Activated CD8-positive, alpha-beta T cell treated with anti-CD3 and anti-CD28 coated beads for 36 hours (primary cell): ENCODE measurements at regions not wholly inside any gene's neighbourhood (a gene's known extent, or its start where the extent isn't known, plus 50 kb on each side); places are given as distances from the start of the nearest gene placed in this dataset.
"Not testable (repeated sequence)": the region's sequence is repeated elsewhere in the genome, so short reads cannot be mapped to it uniquely, and the experiment has no call there.

Experiments used
- ATAC-seq: fragments of 200-7000 bp; cut with Tn5 transposase; one replicate; pipeline ENCODE4 v1.10.0; 2021; ENCODE audit warnings: mild to moderate bottlenecking, moderate library complexity
- CTCF ChIA-PET: fragments of 350-600 bp; sonication (Branson Sonifier 250); formaldehyde crosslinking; loops from one replicate; lab custom pipeline; 2021; ENCODE audit warnings: antibody characterized with exemption; lab: Charles Lee
- POLR2A ChIA-PET: fragments of 350-600 bp; sonication (Branson Sonifier 250); formaldehyde crosslinking; loops from one replicate; lab custom pipeline; 2021; ENCODE audit warnings: antibody characterized with exemption; lab: Charles Lee
- DNase-seq: peaks from one replicate; pipeline ENCODE4 v3.0.0-alpha.2; 2020
- H3K27ac Mint-ChIP-seq: one replicate; pipeline ENCODE4 v1.8.0; 2021; ENCODE audit warnings: mild to moderate bottlenecking, mixed read lengths
- H3K27me3 Mint-ChIP-seq: one replicate; pipeline ENCODE4 v1.8.0; 2021; ENCODE audit warnings: mixed read lengths
- H3K36me3 Mint-ChIP-seq: one replicate; pipeline ENCODE4 v1.8.0; 2021; ENCODE audit warnings: low read depth, mixed read lengths
- H3K4me1 Mint-ChIP-seq: one replicate; pipeline ENCODE4 v1.8.0; 2021; ENCODE audit warnings: low read depth, mixed read lengths
- H3K4me3 Mint-ChIP-seq: one replicate; pipeline ENCODE4 v1.8.0; 2021; ENCODE audit warnings: mild to moderate bottlenecking, moderate library complexity, mixed read lengths
- H3K9me3 Mint-ChIP-seq: one replicate; pipeline ENCODE4 v1.8.0; 2021; ENCODE audit warnings: mixed read lengths
- CTCF ChIP-seq: fragments of 200-600 bp; IDR thresholded peaks from one replicate; pipeline ENCODE4 v1.8.0; 2022; ENCODE audit warnings: antibody characterized with exemption, mild to moderate bottlenecking
- intact Hi-C: fragments of 100-400 bp; cut with micrococcal nuclease; formaldehyde crosslinking; loops from one replicate; pipeline ENCODE4 v1.10.0; 2022

- no peak for DNase-seq
- peaks cover 18% of the 10 kb centered on the region for H3K9me3 Mint-ChIP-seq
- TF ChIP-seq CTCF: no peak
- H3K27me3 Mint-ChIP-seq: no peaks in the 10 kb centered on the region
- intact Hi-C loops: no loop called here
- ATAC-seq: no peak
- ChIA-PET POLR2A (interaction anchor here (0.7 kb wide), 1 partner anchor 408 kb away, joined by 3 read pairs; no protein-coding TSS in a partner anchor), CTCF (no interaction called here)
- no peak overlapping the region for H3K4me3 Mint-ChIP-seq
- no peak overlapping the region for H3K27ac Mint-ChIP-seq
- no peaks in the 10 kb centered on the region for H3K4me1 Mint-ChIP-seq
- no peaks in the 10 kb centered on the region for H3K36me3 Mint-ChIP-seq
Measured at GRCh38 chr12:16789204-16789790, 183.3 kb upstream of the LMO3 start.

DNA sequence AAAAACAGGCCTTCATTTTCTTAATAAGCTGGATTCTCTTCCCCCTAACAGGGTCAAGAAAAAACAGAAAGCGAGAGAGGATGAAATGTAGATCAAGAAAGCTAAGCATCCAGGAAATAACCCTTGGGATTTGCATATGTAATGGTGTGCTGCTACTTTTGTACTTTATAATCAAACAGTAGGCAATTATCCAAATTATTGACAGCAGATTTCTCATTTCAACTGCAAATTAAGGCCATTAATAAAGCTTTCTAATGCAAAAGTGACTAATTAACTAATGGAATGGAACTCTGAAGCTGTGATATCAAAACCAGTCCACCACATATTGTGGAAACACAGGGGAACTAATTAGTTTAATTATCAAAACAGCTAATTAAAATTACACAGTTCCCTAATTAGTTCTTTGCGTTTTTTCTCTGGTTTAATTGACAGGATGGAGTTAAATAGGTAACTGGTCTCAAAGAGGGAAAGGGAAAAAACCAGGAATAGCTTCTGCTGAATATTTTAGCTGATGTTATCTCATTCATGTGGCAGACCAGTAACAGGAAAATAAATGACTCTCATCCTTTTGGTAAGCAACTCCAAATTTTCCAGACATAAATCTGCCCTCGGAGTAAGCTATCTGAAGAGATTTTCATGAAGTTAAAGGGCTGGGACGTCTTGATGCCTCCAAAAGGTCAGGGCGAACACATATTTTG lies 182.7 kb upstream of the LMO3 start:
- no peaks in the 10 kb centered on the region for H3K36me3 Mint-ChIP-seq
- H3K9me3 Mint-ChIP-seq: peaks cover 16% of the 10 kb centered on the region
- no peaks in the 10 kb centered on the region for H3K27me3 Mint-ChIP-seq
- no peak for DNase-seq
- intact Hi-C loops: no loop called here
- no peak overlapping the region for H3K4me3 Mint-ChIP-seq
- ChIA-PET CTCF (no interaction called here), POLR2A (interaction anchor here (0.6 kb wide), 1 partner anchor 732 kb away, joined by 3 read pairs; no protein-coding TSS in a partner anchor)
- ATAC-seq: no peak
- no peak overlapping the region for H3K27ac Mint-ChIP-seq
- TF ChIP-seq CTCF: no peak
- no peaks in the 10 kb centered on the region for H3K4me1 Mint-ChIP-seq

DNA sequence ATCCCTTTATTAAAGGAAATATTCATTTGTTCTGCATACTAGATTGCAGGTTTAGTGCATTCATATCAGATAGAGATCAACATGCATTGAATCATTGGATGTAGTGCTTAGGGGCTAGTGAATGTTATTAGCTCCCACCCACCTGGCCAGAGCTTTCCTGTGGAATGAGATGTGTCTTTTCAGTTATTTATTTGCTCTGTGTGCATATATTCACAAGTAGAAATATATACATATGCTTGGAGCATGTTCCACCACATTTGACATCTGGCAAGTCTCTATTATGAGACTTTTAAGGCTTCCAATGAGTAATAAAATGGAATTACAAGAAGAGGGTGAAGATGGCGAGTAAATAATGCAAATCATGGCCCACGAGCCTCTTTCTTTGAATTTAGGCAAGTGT lies 180.0 kb upstream of the LMO3 start:
- POLR2A ChIA-PET: no interaction called here
- no peaks in the 10 kb centered on the region for H3K4me1 Mint-ChIP-seq
- no peak overlapping the region for H3K27ac Mint-ChIP-seq
- H3K36me3 Mint-ChIP-seq: no peaks in the 10 kb centered on the region
- intact Hi-C loops: no loop called here
- CTCF ChIA-PET: no interaction called here
- TF ChIP-seq CTCF: no peak
- DNase-seq (no peak), ATAC-seq (no peak)
- H3K4me3 Mint-ChIP-seq: no peak overlapping the region
- H3K9me3 Mint-ChIP-seq: peaks cover 8% of the 10 kb centered on the region
- no peaks in the 10 kb centered on the region for H3K27me3 Mint-ChIP-seq

- no peak for DNase-seq
- intact Hi-C loops: no loop called here
- CTCF ChIA-PET: no interaction called here
- H3K4me3 Mint-ChIP-seq: no peak overlapping the region
- no peaks in the 10 kb centered on the region for H3K27me3 Mint-ChIP-seq
- H3K27ac Mint-ChIP-seq: no peak overlapping the region
- H3K36me3 Mint-ChIP-seq: no peaks in the 10 kb centered on the region
- H3K9me3 Mint-ChIP-seq: peaks cover 8% of the 10 kb centered on the region
- TF ChIP-seq CTCF: no peak
- H3K4me1 Mint-ChIP-seq: no peaks in the 10 kb centered on the region
- POLR2A ChIA-PET: no interaction called here
- no peak for ATAC-seq
Measured at GRCh38 chr12:16785524-16785923, 179.6 kb upstream of the LMO3 start.

GRCh38 chr12:16769129-16769528 lies 163.2 kb upstream of the LMO3 start:
- DNase-seq, intact Hi-C loops, H3K4me1 Mint-ChIP-seq, H3K36me3 Mint-ChIP-seq, H3K27ac Mint-ChIP-seq, CTCF ChIA-PET, H3K4me3 Mint-ChIP-seq, H3K9me3 Mint-ChIP-seq, H3K27me3 Mint-ChIP-seq, ATAC-seq, POLR2A ChIA-PET: not testable (repeated sequence)
